HG02870 (cell line): ENCODE measurements at regions not wholly inside any gene's neighbourhood (a gene's known extent, or its start where the extent isn't known, plus 50 kb on each side); places are given as distances from the start of the nearest gene placed in this dataset.
"Not testable (repeated sequence)": the region's sequence is repeated elsewhere in the genome, so short reads cannot be mapped to it uniquely, and the experiment has no call there.

Experiments
- ATAC-seq: cut with Tn5 transposase; IDR thresholded peaks from one replicate; pipeline ENCODE4 v1.9.1; 2021; ENCODE audit warnings: mild to moderate bottlenecking, moderate library complexity; ENCODE audit not compliant: unreplicated experiment

DNA sequence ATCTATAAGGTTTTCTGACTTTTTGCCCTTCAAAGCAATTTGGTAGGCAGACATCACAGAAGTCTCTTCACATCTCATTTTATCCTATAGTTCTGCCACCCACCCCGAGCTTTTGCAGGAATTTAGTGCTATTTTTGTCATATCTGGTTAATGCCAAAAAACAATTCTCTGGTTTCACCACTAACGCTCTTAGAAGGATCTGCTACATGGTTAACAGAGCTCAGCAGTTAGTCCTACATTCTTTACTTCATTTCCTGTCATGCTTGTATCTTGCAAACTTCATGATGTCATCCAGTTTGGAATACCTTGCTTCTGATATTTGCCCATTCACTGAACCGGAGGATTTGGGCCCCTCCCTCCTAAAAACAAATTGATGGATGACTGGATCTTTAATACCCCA is 116.8 kb upstream of the SERPINE2 start:
- no peak for ATAC-seq

DNA sequence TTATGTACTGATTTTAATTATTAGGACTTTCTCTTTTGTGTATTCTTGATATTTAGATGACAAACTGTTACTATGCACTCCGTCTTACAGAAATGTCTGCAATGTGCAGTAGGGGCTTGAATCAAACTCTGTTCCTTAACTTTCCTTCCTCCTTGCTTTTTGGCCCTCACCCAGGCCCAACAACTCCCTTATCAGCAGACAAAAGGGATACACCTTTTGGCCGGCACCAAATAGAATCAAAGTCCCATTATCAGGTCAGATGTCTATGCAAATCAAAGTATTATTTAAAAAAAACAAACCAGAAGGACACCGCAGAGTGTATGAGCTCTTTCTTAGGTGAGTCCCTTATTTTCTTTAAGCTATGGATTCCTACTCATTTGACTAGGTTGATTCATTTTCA is 116.3 kb upstream of the SERPINE2 start:
- no peak for ATAC-seq

DNA sequence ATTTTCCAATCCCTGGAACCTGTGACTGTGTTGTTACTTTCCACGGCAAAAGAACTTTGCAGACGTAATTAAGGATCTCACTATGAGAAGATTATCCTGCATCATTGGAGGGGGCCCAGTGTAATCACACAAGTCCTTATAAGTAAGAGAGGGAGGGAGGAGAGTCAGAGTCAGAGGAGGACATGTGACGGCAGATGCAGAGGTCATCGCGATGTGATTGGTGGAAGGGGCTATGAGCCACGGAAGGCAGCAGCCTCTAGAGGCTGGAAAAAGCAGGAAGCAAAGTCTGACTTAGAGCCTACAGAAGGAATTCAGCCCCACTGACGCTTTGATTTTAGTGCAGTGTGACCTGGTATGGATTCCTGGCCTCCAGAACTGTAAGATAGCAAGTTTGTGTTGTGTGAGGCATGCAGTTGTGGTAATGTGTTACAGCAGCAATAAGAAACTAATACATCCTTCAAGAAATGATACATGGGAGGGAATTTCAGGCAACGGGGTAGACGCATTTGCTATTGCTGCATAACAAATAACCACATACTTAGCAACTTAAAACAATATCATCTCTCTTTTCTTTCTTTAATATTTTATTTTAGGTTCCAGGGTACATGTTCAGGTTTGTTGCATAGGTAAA is 112.7 kb upstream of the SERPINE2 start:
- no peak for ATAC-seq

DNA sequence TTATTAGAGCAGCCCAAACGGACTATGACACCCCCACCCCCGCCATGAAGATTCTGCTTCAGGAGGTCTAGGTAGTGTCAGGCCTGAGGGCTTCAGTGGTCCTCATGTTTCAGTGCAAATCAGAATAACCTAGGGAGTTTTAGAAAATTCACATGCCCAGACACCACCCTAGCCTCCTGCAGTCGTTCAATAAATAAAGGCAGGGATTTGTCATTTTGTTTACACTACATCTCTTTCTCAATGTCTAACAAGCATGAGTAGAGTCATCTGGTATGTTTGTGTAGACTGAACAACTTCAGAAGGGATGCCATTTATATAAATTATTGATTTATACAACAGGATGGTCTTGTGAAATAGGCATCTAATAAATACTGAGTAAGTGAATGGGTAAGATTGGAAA is 112.1 kb upstream of the SERPINE2 start:
- no peak for ATAC-seq

- not testable (repeated sequence) for ATAC-seq
Observed at GRCh38 chr2:224148058-224148457, 109.0 kb upstream of the SERPINE2 start.

DNA sequence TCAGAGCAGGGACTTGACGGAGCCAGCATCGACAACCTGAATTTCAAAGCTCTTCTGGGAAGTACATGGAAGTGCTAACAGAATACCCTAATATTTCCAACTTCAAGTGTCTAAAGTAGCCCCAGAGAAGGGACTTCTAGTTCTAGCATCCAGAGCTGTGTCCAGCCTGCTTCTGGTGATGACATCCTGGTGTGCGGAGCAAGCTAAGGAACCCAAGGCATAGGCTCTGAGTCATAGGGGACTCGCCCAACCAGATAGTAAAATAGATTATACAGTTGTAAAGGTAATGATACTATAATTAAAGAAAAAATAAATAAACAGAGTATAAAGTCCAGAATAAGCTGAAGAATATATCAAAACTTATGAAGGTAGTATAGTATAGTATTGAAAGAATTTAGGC is 108.1 kb upstream of the SERPINE2 start:
- ATAC-seq, result no peak

- no peak for ATAC-seq
Observed at GRCh38 chr2:224146356-224147160, 107.5 kb upstream of the SERPINE2 start.

DNA sequence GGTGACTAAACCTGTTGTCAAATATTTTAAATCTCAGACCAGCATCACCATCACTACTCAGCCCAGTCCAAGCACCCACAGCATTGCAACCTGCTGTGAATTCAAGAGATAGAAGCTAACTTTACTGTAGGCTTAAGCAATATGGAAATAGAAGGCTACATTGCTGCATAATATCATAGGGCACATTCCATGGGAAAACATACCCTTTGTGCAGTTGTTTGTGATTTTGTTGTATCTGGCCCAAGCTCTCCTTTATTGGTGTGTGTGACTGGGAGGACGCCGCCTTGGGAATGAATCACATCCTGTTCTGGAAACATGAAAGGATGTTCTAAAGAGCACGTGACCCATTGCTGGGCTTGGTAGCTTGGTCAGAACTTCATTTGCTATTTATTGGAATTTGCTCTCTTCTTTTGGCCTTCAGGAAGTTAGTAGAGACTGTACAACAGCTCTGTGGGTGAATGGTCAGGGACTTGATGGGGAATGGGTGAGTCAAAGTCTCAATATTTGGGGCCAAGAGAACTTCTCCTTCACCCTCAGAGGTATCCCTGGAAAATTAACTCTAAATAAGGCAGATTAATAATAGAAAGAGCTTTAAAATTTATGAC is 106.8 kb upstream of the SERPINE2 start:
- no peak for ATAC-seq

DNA sequence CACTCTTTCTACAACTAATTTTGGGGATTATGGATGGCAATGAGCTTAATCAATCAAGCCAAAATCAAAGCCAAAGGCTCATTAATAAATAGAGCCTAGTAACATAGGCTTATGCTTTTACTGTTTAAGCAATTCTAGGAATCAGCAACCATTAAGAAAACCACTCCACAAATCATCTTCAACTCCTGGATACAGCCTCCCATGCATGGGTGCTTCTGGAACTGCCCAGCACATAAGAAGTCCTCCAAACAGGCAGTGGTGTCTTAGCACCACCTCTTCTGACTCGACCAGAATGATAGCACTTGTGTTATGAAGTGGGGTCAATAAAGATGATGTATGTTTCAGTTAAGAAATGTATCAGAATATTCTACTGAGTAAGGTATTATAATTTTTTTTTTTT is 104.4 kb upstream of the SERPINE2 start:
- no peak for ATAC-seq

DNA sequence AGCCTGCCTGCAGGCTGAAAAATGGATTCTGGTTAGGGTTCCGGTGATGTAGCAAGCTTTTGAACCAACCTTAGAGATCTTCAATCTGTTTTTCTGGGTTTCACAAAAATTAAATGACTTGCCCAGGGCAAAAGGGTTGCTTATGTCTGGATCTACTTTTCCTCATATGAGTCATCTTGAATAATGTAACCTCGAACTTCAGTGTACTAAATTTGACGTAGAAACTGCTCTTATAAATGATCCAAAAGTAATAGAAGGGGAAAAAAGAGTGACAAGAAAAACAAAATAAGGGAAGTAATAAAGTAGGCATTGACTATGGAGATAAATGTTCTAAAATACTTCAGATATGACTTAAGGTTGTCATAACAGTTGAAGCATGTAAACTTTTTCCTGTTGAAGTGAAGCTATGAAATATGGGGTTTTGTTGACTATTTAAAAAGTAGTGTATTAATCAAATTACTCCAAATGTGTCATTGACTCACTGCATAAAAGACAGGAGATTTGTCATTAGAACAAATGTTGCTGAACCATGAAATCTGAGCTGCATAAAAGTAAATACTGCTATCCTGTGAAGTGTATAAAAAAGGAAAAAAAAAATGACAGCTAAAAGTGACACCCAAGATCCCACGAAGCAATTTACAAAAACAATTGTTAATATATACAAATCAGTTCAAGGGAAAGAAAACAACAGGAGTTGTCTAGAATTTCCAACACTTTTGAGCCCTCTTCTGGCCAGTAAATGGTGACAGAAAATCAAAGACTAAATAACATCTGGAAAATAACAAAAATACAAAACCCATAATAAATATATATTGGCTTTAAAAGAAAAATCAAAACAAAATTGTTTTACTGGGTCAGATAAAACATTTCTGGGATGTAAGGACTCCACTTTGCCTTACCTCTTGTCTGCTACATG is 103.6 kb upstream of the SERPINE2 start:
- ATAC-seq, result no peak

GRCh38 chr2:224141304-224141703 is 102.2 kb upstream of the SERPINE2 start:
- no peak for ATAC-seq

- no peak for ATAC-seq
Observed at GRCh38 chr2:224137208-224137607, 98.1 kb upstream of the SERPINE2 start.

DNA sequence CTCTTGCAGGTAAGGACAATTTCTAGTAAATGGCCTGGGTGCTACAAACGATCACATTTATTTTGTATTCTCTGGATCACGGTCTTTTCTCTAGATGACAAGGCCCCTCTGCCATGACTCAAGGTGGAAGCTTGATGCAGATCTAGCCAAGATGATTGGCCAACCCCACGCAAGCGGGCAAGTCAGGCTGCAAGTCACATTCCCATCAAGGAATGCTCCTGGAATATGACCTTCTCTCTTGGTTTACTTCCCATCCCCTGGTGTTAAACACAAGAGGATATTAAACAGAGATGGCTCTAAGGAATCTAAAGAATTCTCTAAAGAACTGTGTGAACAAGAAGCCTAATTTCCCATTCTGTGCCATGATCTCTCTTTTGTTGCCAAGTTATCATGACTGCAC is 97.3 kb upstream of the SERPINE2 start:
- no peak for ATAC-seq

DNA sequence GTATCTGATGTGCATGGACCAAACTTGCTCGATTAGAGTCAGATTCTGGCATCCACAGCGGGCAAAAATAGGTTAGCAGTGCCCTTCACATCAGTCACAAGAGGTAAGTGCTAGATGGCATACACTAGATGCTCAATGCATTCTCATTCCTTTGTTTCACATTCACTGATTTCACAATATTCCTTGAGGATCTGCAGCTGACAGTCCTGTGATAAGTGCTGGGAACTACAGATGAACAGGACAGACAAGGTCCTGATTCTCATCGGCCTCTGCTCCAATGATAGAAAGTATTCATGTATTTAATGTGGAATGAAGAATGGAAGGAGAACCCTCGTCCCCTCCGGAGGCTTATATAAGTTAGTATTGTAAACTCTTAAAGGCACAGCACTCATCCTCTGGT is 96.8 kb upstream of the SERPINE2 start:
- ATAC-seq, result no peak

DNA sequence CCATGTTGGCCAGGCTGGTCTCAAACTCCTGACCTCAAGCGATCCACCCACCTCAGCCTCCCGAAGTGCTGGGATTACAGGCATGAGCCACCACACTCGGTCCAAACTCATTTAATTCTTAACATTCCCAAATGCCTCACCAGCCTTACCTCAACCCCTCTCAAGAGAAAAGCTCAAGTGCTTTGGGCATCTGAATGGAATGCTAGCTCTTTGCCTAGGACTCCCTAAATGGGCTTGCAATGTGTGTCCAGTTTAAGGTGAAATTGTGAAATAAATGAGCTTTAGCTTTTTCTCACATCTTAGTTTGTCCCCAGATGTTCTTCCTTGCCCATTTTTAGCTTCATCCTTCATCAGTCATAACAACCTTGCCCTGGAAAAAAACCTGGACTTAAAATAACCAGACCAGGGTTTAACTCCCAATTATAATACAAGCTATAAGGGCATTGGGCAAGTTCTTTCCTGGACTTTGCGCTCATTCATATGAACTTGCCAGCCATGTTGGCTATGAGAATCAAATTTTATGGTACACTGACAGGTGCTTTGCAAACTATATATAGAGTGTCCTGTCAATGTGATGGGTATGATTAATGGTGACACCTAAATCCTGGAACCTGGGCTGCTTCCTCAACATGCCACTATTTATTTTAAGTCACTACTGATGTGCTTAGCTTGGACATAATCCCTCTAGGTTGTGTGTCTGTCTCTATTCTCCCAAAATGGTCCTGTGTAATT is 95.1 kb upstream of the SERPINE2 start:
- ATAC-seq, result no peak

DNA sequence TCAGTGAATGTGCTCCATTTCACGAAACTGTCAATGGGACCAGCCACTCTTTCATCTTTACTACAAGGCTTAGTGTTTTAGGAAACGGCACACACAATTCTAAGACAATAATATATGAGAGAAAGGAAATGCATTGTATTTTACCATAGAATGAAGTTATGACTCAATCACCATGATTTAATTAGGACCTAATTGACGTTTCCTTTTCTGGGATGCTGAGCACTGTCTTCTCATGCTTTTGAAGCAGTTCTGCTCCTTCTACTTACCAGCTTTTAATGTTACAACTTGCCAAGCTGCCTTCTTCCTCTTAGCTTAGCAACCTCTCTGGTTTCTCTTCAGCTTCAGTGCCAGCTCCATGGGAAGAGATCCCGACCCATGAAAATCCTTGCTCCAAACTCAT is 94.3 kb upstream of the SERPINE2 start:
- ATAC-seq, result no peak

GRCh38 chr2:224127871-224128501 is 88.9 kb upstream of the SERPINE2 start:
- ATAC-seq, result no peak

- no peak for ATAC-seq
Observed at GRCh38 chr2:224126440-224126839, 87.4 kb upstream of the SERPINE2 start.

DNA sequence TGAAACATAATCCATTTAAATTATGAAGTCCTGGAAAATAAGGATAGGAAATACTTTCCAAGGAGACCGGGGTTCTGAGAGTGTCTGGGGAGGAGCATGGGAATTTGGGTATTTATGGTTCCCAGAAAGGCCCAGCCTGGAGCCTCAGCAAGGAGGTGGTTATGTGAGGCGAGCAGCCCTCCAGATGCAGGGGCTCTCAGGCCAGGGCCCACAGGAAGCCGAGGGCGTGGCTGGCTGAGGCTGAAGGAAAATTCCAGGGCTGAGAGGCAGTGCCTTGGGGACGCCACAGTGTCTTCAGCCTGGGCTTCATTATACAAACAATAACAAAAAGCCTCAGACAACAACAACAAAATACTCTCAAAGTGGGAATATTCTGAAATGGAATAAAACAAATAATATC is 86.9 kb upstream of the SERPINE2 start:
- no peak for ATAC-seq

GRCh38 chr2:224122542-224122941 is 83.5 kb upstream of the SERPINE2 start:
- no peak for ATAC-seq
